Uterus (tissue), 2 donors: ENCODE measurements at regions not wholly inside any gene's neighbourhood (a gene's known extent, or its start where the extent isn't known, plus 50 kb on each side); places are given as distances from the start of the nearest gene placed in this dataset.

Experiments
- POLR2A ChIP-seq, 2 donors: fragments of 450-650 bp; IDR thresholded peaks; one replicate each; pipeline ENCODE4 v1.6.1; 2016; ENCODE audit warnings: antibody characterized with exemption in 2 of 2, mild to moderate bottlenecking in 1 of 2, moderate library complexity in 1 of 2
- TF ChIP-seq, protein P1 (sequence below), 4 experiments: fragments of 200-600 bp in 2 of 4; fragments of 450-650 bp in 2 of 4; sonication (generic) in 2 of 4; IDR thresholded peaks; one replicate each; pipeline ENCODE4 v1.5.1; 2016 to 2019; ENCODE audit warnings: antibody characterized with exemption in 4 of 4, mild to moderate bottlenecking in 2 of 4, moderate library complexity in 1 of 4

DNA sequence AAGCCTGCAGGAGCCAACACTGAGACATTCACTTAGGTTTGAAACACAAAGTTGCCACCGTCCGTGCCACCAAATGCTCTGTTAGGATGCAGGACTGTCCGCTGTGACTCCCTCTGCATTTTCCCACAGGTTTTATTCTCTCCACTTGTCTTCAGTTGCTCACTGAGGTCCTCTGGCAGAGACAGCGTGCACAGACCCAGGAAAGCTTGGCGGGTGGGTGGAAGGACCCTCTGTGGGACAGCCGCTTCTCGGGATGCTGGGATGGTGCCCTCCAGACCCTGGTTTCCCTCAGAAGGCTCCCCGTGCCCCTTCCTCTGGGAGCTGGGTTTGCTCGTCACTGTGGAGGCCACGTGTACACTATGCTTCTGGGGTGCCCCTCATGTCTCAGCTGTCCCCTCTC lies 733.6 kb downstream of the GALR1 start:
- TF ChIP-seq, protein P1, sequence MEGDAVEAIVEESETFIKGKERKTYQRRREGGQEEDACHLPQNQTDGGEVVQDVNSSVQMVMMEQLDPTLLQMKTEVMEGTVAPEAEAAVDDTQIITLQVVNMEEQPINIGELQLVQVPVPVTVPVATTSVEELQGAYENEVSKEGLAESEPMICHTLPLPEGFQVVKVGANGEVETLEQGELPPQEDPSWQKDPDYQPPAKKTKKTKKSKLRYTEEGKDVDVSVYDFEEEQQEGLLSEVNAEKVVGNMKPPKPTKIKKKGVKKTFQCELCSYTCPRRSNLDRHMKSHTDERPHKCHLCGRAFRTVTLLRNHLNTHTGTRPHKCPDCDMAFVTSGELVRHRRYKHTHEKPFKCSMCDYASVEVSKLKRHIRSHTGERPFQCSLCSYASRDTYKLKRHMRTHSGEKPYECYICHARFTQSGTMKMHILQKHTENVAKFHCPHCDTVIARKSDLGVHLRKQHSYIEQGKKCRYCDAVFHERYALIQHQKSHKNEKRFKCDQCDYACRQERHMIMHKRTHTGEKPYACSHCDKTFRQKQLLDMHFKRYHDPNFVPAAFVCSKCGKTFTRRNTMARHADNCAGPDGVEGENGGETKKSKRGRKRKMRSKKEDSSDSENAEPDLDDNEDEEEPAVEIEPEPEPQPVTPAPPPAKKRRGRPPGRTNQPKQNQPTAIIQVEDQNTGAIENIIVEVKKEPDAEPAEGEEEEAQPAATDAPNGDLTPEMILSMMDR (IDR thresholded peaks at IDR 0.05): no peak
- TF ChIP-seq POLR2A (IDR thresholded peaks at IDR 0.05): no peak
